ENCODE measurements at regions not wholly inside any gene's neighbourhood (a gene's known extent, or its start where the extent isn't known, plus 50 kb on each side); places are given as distances from the start of the nearest gene placed in this dataset.

DNA sequence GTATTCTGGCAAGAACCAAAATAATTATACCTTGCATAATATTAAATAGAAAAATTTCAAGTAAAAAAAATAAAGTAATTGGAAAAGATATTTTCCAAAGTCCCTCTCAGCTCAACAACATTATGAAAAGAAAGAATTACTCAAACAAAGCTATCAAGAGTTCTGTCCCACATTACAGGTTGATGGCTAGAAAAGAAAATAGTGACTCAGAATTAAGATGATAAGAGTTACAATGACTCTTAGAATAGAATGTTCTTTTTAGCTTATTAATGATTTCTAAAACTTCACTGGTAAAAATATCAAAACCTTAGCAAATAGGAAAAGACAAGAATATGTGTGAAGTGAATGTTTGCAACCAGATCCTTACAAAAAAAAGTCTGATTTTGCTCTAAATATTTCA lies 312.5 kb upstream of the PDGFD start:
- FAIRE-seq (no peak), DNase-seq (no peak)
- no peaks in the 10 kb centered on the region for H3K9me3 ChIP-seq (ENCODE audit: control insufficient read depth in 2 of 3, insufficient read depth in 1 of 3, low read length in 3 of 3)
- no peaks in the 10 kb centered on the region for H3K27me3 ChIP-seq (ENCODE audit: control insufficient read depth, insufficient read depth, low read length)
- H3K4me3 ChIP-seq (ENCODE audit: low read length in 3 of 3) = no peak overlapping the region
- no peak for TF ChIP-seq CTCF (IDR thresholded peaks at IDR 0.05; ENCODE audit: borderline replicate concordance, extremely low read depth, insufficient read depth)
- no peak overlapping the region for H3K27ac ChIP-seq (ENCODE audit: low read depth in 2 of 2, low read length in 2 of 2)
- no peaks in the 10 kb centered on the region for H3K36me3 ChIP-seq (ENCODE audit: control insufficient read depth in 2 of 3, insufficient read depth in 3 of 3, low read length in 3 of 3)
- intact Hi-C loops (cut with DNase I) = no loop called here
- no peak overlapping the region for H3K9ac ChIP-seq (ENCODE audit: low read length in 3 of 3)
- H3K4me1 ChIP-seq (ENCODE audit: control insufficient read depth in 2 of 3, insufficient read depth in 2 of 3, low read depth in 1 of 3, low read length in 3 of 3) = no peaks in the 10 kb centered on the region

DNA sequence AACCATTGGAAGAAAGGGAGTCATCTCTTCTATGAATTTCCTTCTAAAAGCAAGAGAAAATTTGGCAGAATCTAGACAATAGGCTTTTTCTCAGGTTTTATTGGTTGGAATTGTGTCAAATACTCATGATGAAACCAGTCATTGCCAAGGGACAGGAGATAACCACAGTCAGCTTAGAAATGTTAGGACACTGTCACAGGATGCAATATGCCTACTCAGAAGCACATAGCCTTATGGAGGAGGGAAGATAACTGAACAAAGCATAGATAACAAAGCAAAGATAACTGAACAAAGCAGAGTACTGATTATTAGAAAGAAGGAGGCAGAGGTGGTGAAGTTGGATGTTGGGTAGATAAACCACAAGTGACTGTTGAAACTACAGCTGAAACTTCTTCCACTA lies 303.5 kb upstream of the PDGFD start:
- no peak for FAIRE-seq
- Histone ChIP-seq H3K9ac (ENCODE audit: low read length in 3 of 3) (no peak overlapping the region), H3K9me3 (ENCODE audit: control insufficient read depth in 2 of 3, insufficient read depth in 1 of 3, low read length in 3 of 3) (no peaks in the 10 kb centered on the region), H3K4me1 (ENCODE audit: control insufficient read depth in 2 of 3, insufficient read depth in 2 of 3, low read depth in 1 of 3, low read length in 3 of 3) (no peaks in the 10 kb centered on the region), H3K4me3 (ENCODE audit: low read length in 3 of 3) (no peak overlapping the region), H3K27ac (ENCODE audit: low read depth in 2 of 2, low read length in 2 of 2) (no peak overlapping the region), H3K36me3 (ENCODE audit: control insufficient read depth in 2 of 3, insufficient read depth in 3 of 3, low read length in 3 of 3) (no peaks in the 10 kb centered on the region), H3K27me3 (ENCODE audit: control insufficient read depth, insufficient read depth, low read length) (no peaks in the 10 kb centered on the region)
- intact Hi-C loops (cut with DNase I) = no loop called here
- TF ChIP-seq CTCF (IDR thresholded peaks at IDR 0.05; ENCODE audit: borderline replicate concordance, extremely low read depth, insufficient read depth) = no peak
- DNase-seq = no peak

GRCh38 chr11:104465321-104465720 lies 301.4 kb upstream of the PDGFD start:
- H3K4me3 ChIP-seq (ENCODE audit: low read length in 3 of 3) = no peak overlapping the region
- H3K9ac ChIP-seq (ENCODE audit: low read length in 3 of 3) = no peak overlapping the region
- H3K36me3 ChIP-seq (ENCODE audit: control insufficient read depth in 2 of 3, insufficient read depth in 3 of 3, low read length in 3 of 3) = no peaks in the 10 kb centered on the region
- H3K27ac ChIP-seq (ENCODE audit: low read depth in 2 of 2, low read length in 2 of 2) = no peak overlapping the region
- H3K9me3 ChIP-seq (ENCODE audit: control insufficient read depth in 2 of 3, insufficient read depth in 1 of 3, low read length in 3 of 3) = no peaks in the 10 kb centered on the region
- intact Hi-C loops (cut with DNase I) = no loop called here
- no peak for TF ChIP-seq CTCF (IDR thresholded peaks at IDR 0.05; ENCODE audit: borderline replicate concordance, extremely low read depth, insufficient read depth)
- DNase-seq (no peak), FAIRE-seq (no peak)
- H3K4me1 ChIP-seq (ENCODE audit: control insufficient read depth in 2 of 3, insufficient read depth in 2 of 3, low read depth in 1 of 3, low read length in 3 of 3) = no peaks in the 10 kb centered on the region
- H3K27me3 ChIP-seq (ENCODE audit: control insufficient read depth, insufficient read depth, low read length) = no peaks in the 10 kb centered on the region

DNA sequence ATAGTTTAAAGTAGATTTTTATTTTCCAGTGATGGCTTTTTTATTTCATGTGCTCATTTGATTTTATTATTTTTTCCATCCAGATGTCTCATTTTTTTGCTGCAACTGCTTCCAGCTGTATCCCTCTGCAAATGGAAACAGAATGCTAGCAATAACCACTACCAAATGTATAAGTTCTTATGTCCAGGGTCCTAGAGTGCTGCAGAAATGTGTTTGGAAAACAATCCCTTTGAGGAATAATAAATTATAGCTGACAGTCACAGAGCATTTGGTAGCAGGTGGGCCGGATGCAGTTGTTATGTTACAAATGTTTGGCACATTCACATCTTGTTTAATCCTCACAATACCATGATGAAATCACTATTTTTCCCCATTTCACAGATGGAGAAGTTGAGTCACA lies 300.7 kb upstream of the PDGFD start:
- H3K4me1 ChIP-seq (ENCODE audit: control insufficient read depth in 2 of 3, insufficient read depth in 2 of 3, low read depth in 1 of 3, low read length in 3 of 3) = no peaks in the 10 kb centered on the region
- DNase-seq (peak in 2 of 5 donors; percentile 4 to 34), FAIRE-seq (no peak)
- intact Hi-C loops (cut with DNase I) = no loop called here
- no peak overlapping the region for H3K27ac ChIP-seq (ENCODE audit: low read depth in 2 of 2, low read length in 2 of 2)
- no peak overlapping the region for H3K4me3 ChIP-seq (ENCODE audit: low read length in 3 of 3)
- H3K36me3 ChIP-seq (ENCODE audit: control insufficient read depth in 2 of 3, insufficient read depth in 3 of 3, low read length in 3 of 3) = no peaks in the 10 kb centered on the region
- no peak for TF ChIP-seq CTCF (IDR thresholded peaks at IDR 0.05; ENCODE audit: borderline replicate concordance, extremely low read depth, insufficient read depth)
- no peaks in the 10 kb centered on the region for H3K27me3 ChIP-seq (ENCODE audit: control insufficient read depth, insufficient read depth, low read length)
- no peaks in the 10 kb centered on the region for H3K9me3 ChIP-seq (ENCODE audit: control insufficient read depth in 2 of 3, insufficient read depth in 1 of 3, low read length in 3 of 3)
- H3K9ac ChIP-seq (ENCODE audit: low read length in 3 of 3) = no peak overlapping the region

Measured in kidney (tissue), 13 donors.